ENCODE measurements at regions not wholly inside any gene's neighbourhood (a gene's known extent, or its start where the extent isn't known, plus 50 kb on each side); places are given as distances from the start of the nearest gene placed in this dataset.

GRCh38 chr3:82347585-82347984, 586.1 kb upstream of the GBE1 start:
- DNase-seq (ENCODE audit: low spot score) = no peak
- TF ChIP-seq CTCF (IDR thresholded peaks at IDR 0.05) = no peak
- Mint-ChIP-seq H3K36me3 (ENCODE audit: low read depth) (no peaks in the 10 kb centered on the region), H3K27ac (ENCODE audit: unreplicated experiment) (no peak overlapping the region), H3K9me3 (ENCODE audit: low read depth) (peaks cover 14% of the 10 kb centered on the region), H3K4me3 (ENCODE audit: unreplicated experiment) (no peak overlapping the region), H3K27me3 (ENCODE audit: low read depth) (no peaks in the 10 kb centered on the region), H3K4me1 (ENCODE audit: low read depth) (no peaks in the 10 kb centered on the region)

DNA sequence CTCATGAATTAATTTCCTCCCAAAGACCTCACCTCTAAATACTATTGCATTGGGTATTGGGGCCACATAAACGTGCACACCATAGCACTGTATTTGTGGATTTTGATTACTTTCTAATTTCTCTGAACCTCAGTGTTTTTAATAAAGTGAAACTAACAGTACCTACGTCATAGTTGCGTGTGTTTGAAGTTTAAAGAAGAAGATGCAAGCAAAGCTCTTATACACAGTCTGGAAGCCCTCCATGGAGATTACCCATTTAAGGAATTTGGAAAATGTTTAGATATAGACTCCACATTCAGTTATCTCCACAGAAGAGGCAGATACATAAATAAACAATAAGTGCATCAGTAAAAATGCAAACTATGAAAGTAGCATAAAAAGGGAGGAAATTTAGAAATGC, 581.1 kb upstream of the GBE1 start:
- H3K9me3 Mint-ChIP-seq (ENCODE audit: low read depth) = peaks cover 7% of the 10 kb centered on the region
- H3K4me3 Mint-ChIP-seq (ENCODE audit: unreplicated experiment) = no peak overlapping the region
- TF ChIP-seq CTCF (IDR thresholded peaks at IDR 0.05) = no peak
- DNase-seq (ENCODE audit: low spot score) = no peak
- H3K27me3 Mint-ChIP-seq (ENCODE audit: low read depth) = no peaks in the 10 kb centered on the region
- no peaks in the 10 kb centered on the region for H3K36me3 Mint-ChIP-seq (ENCODE audit: low read depth)
- H3K4me1 Mint-ChIP-seq (ENCODE audit: low read depth) = no peaks in the 10 kb centered on the region
- H3K27ac Mint-ChIP-seq (ENCODE audit: unreplicated experiment) = no peak overlapping the region

DNA sequence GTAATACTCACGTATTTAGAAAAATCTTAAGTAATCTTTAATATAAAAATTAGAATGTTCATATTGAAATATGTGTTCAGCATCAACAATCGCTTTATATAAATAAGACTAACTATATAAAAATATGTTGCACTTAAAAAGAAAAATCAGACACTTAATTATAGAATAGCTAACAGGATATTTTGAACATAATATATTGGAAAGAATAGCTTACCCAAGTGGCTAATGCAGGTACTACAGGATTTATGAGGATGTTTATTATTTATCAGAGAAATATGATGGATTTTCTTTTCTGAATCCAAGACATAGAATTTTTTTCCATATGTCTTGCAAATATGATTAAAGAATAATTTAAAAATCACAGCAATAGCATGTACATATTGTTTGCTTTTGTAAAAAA, 567.9 kb upstream of the GBE1 start:
- peaks cover 7% of the 10 kb centered on the region for H3K27me3 Mint-ChIP-seq (ENCODE audit: low read depth)
- no peak overlapping the region for H3K27ac Mint-ChIP-seq (ENCODE audit: unreplicated experiment)
- no peaks in the 10 kb centered on the region for H3K4me1 Mint-ChIP-seq (ENCODE audit: low read depth)
- TF ChIP-seq CTCF (IDR thresholded peaks at IDR 0.05) = peak; percentile 77
- H3K4me3 Mint-ChIP-seq (ENCODE audit: unreplicated experiment) = no peak overlapping the region
- H3K9me3 Mint-ChIP-seq (ENCODE audit: low read depth) = peaks cover 2% of the 10 kb centered on the region
- no peak for DNase-seq (ENCODE audit: low spot score)
- no peaks in the 10 kb centered on the region for H3K36me3 Mint-ChIP-seq (ENCODE audit: low read depth)

DNA sequence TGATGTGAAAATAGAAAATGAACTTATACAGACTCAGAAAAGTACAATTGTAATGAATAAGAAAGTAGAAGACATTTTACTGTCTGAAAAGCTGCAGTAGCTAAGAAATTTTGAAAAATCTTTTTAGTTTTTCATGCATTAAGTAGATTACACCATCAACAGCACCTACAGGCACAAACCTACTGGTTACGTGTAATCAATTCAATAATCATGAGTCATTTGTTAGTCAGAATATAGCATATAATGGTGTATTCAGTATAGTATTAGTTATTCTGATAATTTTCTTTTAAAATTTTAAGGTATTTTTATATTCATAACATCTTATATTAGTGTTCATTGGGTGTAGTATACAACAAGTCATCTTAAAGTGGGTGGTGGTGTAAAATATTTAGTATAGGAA, 550.5 kb upstream of the GBE1 start:
- Mint-ChIP-seq H3K27me3 (ENCODE audit: low read depth) (peaks cover 5% of the 10 kb centered on the region), H3K27ac (ENCODE audit: unreplicated experiment) (no peak overlapping the region), H3K36me3 (ENCODE audit: low read depth) (peaks cover under 1% of the 10 kb centered on the region), H3K9me3 (ENCODE audit: low read depth) (peaks cover 13% of the 10 kb centered on the region), H3K4me1 (ENCODE audit: low read depth) (no peaks in the 10 kb centered on the region), H3K4me3 (ENCODE audit: unreplicated experiment) (no peak overlapping the region)
- TF ChIP-seq CTCF (IDR thresholded peaks at IDR 0.05) = no peak
- no peak for DNase-seq (ENCODE audit: low spot score)

DNA sequence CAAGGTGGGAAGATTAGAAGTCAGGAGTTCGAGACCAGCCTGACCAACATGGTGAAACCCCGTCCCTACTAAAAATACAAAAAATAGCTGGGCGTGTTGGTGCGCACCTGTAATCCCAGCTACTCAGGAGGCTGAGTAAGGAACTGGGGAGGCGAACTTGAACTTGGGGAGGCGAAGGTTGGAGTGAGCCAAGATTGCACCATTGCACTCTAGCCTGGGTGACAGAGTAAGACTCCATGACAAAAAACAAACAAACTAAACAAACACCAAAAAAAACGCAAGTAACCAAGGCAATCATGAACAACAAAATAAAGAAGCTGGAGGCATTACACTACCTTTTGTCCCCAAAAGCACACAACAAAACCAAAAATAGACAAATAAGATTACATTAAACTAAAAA, 547.3 kb upstream of the GBE1 start:
- TF ChIP-seq CTCF (IDR thresholded peaks at IDR 0.05) = no peak
- Mint-ChIP-seq H3K4me3 (ENCODE audit: unreplicated experiment) (no peak overlapping the region), H3K27ac (ENCODE audit: unreplicated experiment) (no peak overlapping the region), H3K4me1 (ENCODE audit: low read depth) (no peaks in the 10 kb centered on the region), H3K36me3 (ENCODE audit: low read depth) (peaks cover 2% of the 10 kb centered on the region), H3K9me3 (ENCODE audit: low read depth) (peaks cover 12% of the 10 kb centered on the region), H3K27me3 (ENCODE audit: low read depth) (peaks cover 7% of the 10 kb centered on the region)
- no peak for DNase-seq (ENCODE audit: low spot score)
